ENCODE measurements at regions not wholly inside any gene's neighbourhood (a gene's known extent, or its start where the extent isn't known, plus 50 kb on each side); places are given as distances from the start of the nearest gene placed in this dataset.

GRCh38 chr10:47237316-47238260, 62.4 kb upstream of the GDF10 start:
- no peak for DNase-seq

GRCh38 chr10:47238331-47239095, 61.5 kb upstream of the GDF10 start:
- DNase-seq, result no peak

GRCh38 chr10:47239211-47239610, 60.8 kb upstream of the GDF10 start:
- no peak for DNase-seq

GRCh38 chr10:47240173-47240572, 59.8 kb upstream of the GDF10 start:
- DNase-seq, result no peak

- no peak for DNase-seq
Measured at GRCh38 chr10:47241256-47241655, 58.7 kb upstream of the GDF10 start.

GRCh38 chr10:47241946-47242867, 57.8 kb upstream of the GDF10 start:
- no peak for DNase-seq

- no peak for DNase-seq
Measured at GRCh38 chr10:47243356-47243755, 56.6 kb upstream of the GDF10 start.

- DNase-seq, result no peak
Measured at GRCh38 chr10:47243791-47244190, 56.2 kb upstream of the GDF10 start.

- no peak for DNase-seq
Measured at GRCh38 chr10:47244560-47245500, 55.2 kb upstream of the GDF10 start.

- no peak for DNase-seq
Measured at GRCh38 chr10:47245731-47246350, 54.2 kb upstream of the GDF10 start.

- no peak for DNase-seq
Measured at GRCh38 chr10:47246406-47247147, 53.4 kb upstream of the GDF10 start.

- DNase-seq, result no peak
Measured at GRCh38 chr10:47247148-47248059, 52.6 kb upstream of the GDF10 start.

GRCh38 chr10:47248386-47249090, 51.5 kb upstream of the GDF10 start:
- DNase-seq, result no peak

- DNase-seq, result no peak
Measured at GRCh38 chr10:47249881-47250280, 50.1 kb upstream of the GDF10 start.
